H9 (cell line): ENCODE measurements at regions not wholly inside any gene's neighbourhood (a gene's known extent, or its start where the extent isn't known, plus 50 kb on each side); places are given as distances from the start of the nearest gene placed in this dataset.

ENCODE experiments used
- DNase-seq: peaks from one replicate; pipeline ENCODE4 v3.0.0-alpha.2; 2017
- H2AFZ ChIP-seq: one replicate; pipeline ENCODE4 v1.6.1; 2013; ENCODE audit warnings: mild to moderate bottlenecking, low read length, control low read depth, moderate library complexity
- H2AK5ac ChIP-seq: 2 replicates; pipeline ENCODE4 v1.6.1; 2013; ENCODE audit warnings: low read length, control low read depth, mixed read lengths; ENCODE audit not compliant: insufficient read length
- H2BK120ac ChIP-seq: one replicate; pipeline ENCODE4 v1.6.1; 2013; ENCODE audit warnings: low read depth, mild to moderate bottlenecking, low read length, control low read depth, inconsistent platforms; ENCODE audit not compliant: poor library complexity, severe bottlenecking
- H2BK12ac ChIP-seq: 2 replicates; pipeline ENCODE4 v1.6.1; 2013; ENCODE audit warnings: low read length, control low read depth, mixed read lengths, low read depth; ENCODE audit not compliant: insufficient read length
- H2BK15ac ChIP-seq: 2 replicates; pipeline ENCODE4 v1.6.1; 2013; ENCODE audit warnings: low read depth, low read length, control low read depth
- H2BK20ac ChIP-seq: one replicate; pipeline ENCODE4 v1.6.1; 2013; ENCODE audit warnings: low read depth, mild to moderate bottlenecking, low read length, control low read depth, inconsistent platforms; ENCODE audit not compliant: poor library complexity, severe bottlenecking
- H2BK5ac ChIP-seq: 2 replicates; pipeline ENCODE4 v1.6.1; 2013; ENCODE audit warnings: low read length, control low read depth, mixed read lengths; ENCODE audit not compliant: insufficient read length
- H3K14ac ChIP-seq: 2 replicates; pipeline ENCODE4 v1.6.1; 2013; ENCODE audit warnings: low read length, control low read depth; ENCODE audit not compliant: insufficient read depth
- H3K18ac ChIP-seq: 2 replicates; pipeline ENCODE4 v1.6.1; 2013; ENCODE audit warnings: low read depth, mild to moderate bottlenecking, mixed read lengths, low read length, control low read depth; ENCODE audit not compliant: insufficient read length
- H3K23ac ChIP-seq: 2 replicates; pipeline ENCODE4 v1.6.1; 2013; ENCODE audit warnings: low read length, control low read depth, mixed read lengths, low read depth; ENCODE audit not compliant: insufficient read length
- H3K23me2 ChIP-seq: 2 replicates; pipeline ENCODE4 v1.6.1; 2013; ENCODE audit warnings: low read depth, mild to moderate bottlenecking, mixed read lengths, low read length, control low read depth; ENCODE audit not compliant: insufficient read length, poor library complexity, severe bottlenecking
- H3K27ac ChIP-seq: 2 replicates; pipeline ENCODE4 v1.5.1; 2013; ENCODE audit warnings: low read length, control low read depth, mixed read lengths, low read depth; ENCODE audit not compliant: insufficient read length
- H3K27me3 ChIP-seq: 2 replicates; pipeline ENCODE4 v1.6.1; 2013; ENCODE audit warnings: low read length, control low read depth, inconsistent platforms; ENCODE audit not compliant: insufficient read depth
- H3K4ac ChIP-seq: 2 replicates; pipeline ENCODE4 v1.6.1; 2013; ENCODE audit warnings: low read depth, mild to moderate bottlenecking, control low read depth, inconsistent platforms, low read length, moderate library complexity
- H3K4me1 ChIP-seq: 2 replicates; pipeline ENCODE4 v1.6.1; 2013; ENCODE audit warnings: low read length, control low read depth, inconsistent platforms; ENCODE audit not compliant: insufficient read depth
- H3K4me2 ChIP-seq: 2 replicates; pipeline ENCODE4 v1.6.1; 2013; ENCODE audit warnings: low read length, control low read depth, mixed read lengths; ENCODE audit not compliant: insufficient read length, insufficient read depth
- H3K56ac ChIP-seq: 2 replicates; pipeline ENCODE4 v1.6.1; 2013; ENCODE audit warnings: low read depth, mild to moderate bottlenecking, mixed read lengths, low read length, control low read depth; ENCODE audit not compliant: insufficient read length
- H3K79me1 ChIP-seq: 2 replicates; pipeline ENCODE4 v1.6.1; 2013; ENCODE audit warnings: low read depth, mild to moderate bottlenecking, moderate library complexity, low read length, control low read depth, inconsistent platforms; ENCODE audit not compliant: insufficient read depth, poor library complexity, severe bottlenecking
- H3K79me2 ChIP-seq: 2 replicates; pipeline ENCODE4 v1.6.1; 2013; ENCODE audit warnings: low read length, control low read depth, inconsistent platforms; ENCODE audit not compliant: insufficient read depth
- H3K9ac ChIP-seq: 2 replicates; pipeline ENCODE4 v1.6.1; 2013; ENCODE audit warnings: low read length, control low read depth, mixed read lengths; ENCODE audit not compliant: insufficient read length; ENCODE audit errors: extremely low read depth
- H3K9me3 ChIP-seq: one replicate; pipeline ENCODE4 v1.6.1; 2013; ENCODE audit warnings: low read depth, low read length, inconsistent platforms; ENCODE audit not compliant: control insufficient read depth
- H3T11ph ChIP-seq: one replicate; pipeline ENCODE4 v1.6.1; 2013; ENCODE audit warnings: mild to moderate bottlenecking, low read length, control low read depth, inconsistent platforms
- H4K20me1 ChIP-seq: one replicate; pipeline ENCODE4 v1.6.1; 2013; ENCODE audit not compliant: control insufficient read depth, insufficient read length, insufficient read depth
- H4K5ac ChIP-seq: 2 replicates; pipeline ENCODE4 v1.6.1; 2013; ENCODE audit warnings: low read depth, mild to moderate bottlenecking, mixed read lengths, low read length, control low read depth; ENCODE audit not compliant: insufficient read length
- H4K8ac ChIP-seq: replicated peaks from 2 replicates; pipeline ENCODE4 v1.6.1; 2013; ENCODE audit warnings: low read length, control low read depth, mixed read lengths, low read depth; ENCODE audit not compliant: insufficient read length
- H4K91ac ChIP-seq: 2 replicates; pipeline ENCODE4 v1.6.1; 2013; ENCODE audit warnings: low read depth, mild to moderate bottlenecking, moderate library complexity, mixed read lengths, low read length, control low read depth; ENCODE audit not compliant: insufficient read length
- H3K27ac Mint-ChIP-seq, 3 experiments: 2 replicates in 2 of 3; 3 replicates in 1 of 3; pipeline ENCODE4 v1.8.0; 2020 to 2021; ENCODE audit warnings: mixed read lengths in 3 of 3, mild to moderate bottlenecking in 1 of 3, moderate library complexity in 1 of 3
- H3K27me3 Mint-ChIP-seq: 2 replicates; pipeline ENCODE4 v1.8.0; 2021; ENCODE audit warnings: low read depth, mild to moderate bottlenecking, moderate library complexity, mixed read lengths
- H3K36me3 Mint-ChIP-seq, 3 experiments: 2 replicates in 2 of 3; 3 replicates in 1 of 3; pipeline ENCODE4 v1.8.0; 2020 to 2021; ENCODE audit warnings: low read depth in 3 of 3, mixed read lengths in 3 of 3; ENCODE audit not compliant: insufficient read depth in 1 of 3
- H3K4me1 Mint-ChIP-seq, 2 experiments: 2 replicates each; pipeline ENCODE4 v1.8.0; 2020; ENCODE audit warnings: mixed read lengths in 2 of 2
- H3K4me3 Mint-ChIP-seq, 2 experiments: 2 replicates in 1 of 2; 3 replicates in 1 of 2; pipeline ENCODE4 v1.8.0; 2020 to 2021; ENCODE audit warnings: mild to moderate bottlenecking in 2 of 2, mixed read lengths in 2 of 2, moderate library complexity in 1 of 2
- H3K9me3 Mint-ChIP-seq, 2 experiments: 2 replicates in 1 of 2; 3 replicates in 1 of 2; pipeline ENCODE4 v1.8.0; 2020; ENCODE audit warnings: mild to moderate bottlenecking in 2 of 2, mixed read lengths in 2 of 2, moderate library complexity in 1 of 2
- CTCF ChIP-seq: fragments of 200-600 bp; sonication (generic); conservative IDR thresholded peaks from 3 replicates; pipeline ENCODE4 v1.8.0; 2021; ENCODE audit warnings: antibody characterized with exemption, mild to moderate bottlenecking
- WGBS: extraction: QIAGEN DNeasy Blood & Tissue Kit; methylation state at CpG from one replicate; pipeline ENCODE4 v1.1.7; 2013; ENCODE audit warnings: missing lambda C conversion rate, low lambda C conversion rate, mixed read lengths; ENCODE audit not compliant: insufficient read length; ENCODE audit errors: extremely low coverage; 5-methylcytosine and 5-hydroxymethylcytosine counted together

DNA sequence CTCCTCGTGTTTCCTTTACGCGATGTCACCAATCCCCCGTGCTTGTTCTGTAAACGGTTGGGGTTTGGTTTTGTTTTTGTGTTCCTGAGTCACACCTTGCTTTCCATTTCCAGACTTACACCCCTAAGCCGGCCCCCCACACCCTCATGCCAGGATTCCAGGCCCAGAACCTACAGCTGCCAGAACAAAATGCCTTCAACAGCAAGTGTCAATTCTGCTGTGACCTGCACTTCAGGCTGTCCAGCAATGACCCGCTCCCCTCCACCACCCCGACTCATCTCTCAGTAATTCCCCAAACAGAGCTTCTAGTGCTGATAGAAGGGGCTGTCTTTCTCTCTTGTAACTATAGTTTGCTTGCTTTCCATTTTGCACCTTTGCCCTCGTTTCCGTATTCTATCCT lies 722.1 kb upstream of the CELF2 start:
- H3T11ph ChIP-seq = no peak overlapping the region
- no peak for TF ChIP-seq CTCF
- no peak overlapping the region for H3K14ac ChIP-seq
- H4K5ac ChIP-seq = no peak overlapping the region
- H2AK5ac ChIP-seq = no peak overlapping the region
- no peak overlapping the region for H2BK15ac ChIP-seq
- H2AFZ ChIP-seq = no peak overlapping the region
- H4K91ac ChIP-seq = no peak overlapping the region
- H2BK5ac ChIP-seq = no peak overlapping the region
- peaks cover 12 to 25% of the 10 kb centered on the region in 2 experiments for H3K4me1 Mint-ChIP-seq
- H3K4me3 Mint-ChIP-seq = peak overlapping the region in 1 of 2 experiments; percentile 38; a peak in 2 of 5 replicates
- H3K56ac ChIP-seq = no peak overlapping the region
- no peak overlapping the region for H2BK20ac ChIP-seq
- no peaks in the 10 kb centered on the region for H4K20me1 ChIP-seq
- no CpG with 5 or more reads among the region's 10 CpGs for WGBS
- no peaks in the 10 kb centered on the region for H3K79me2 ChIP-seq
- no peaks in the 10 kb centered on the region for H3K23me2 ChIP-seq
- H3K9ac ChIP-seq = no peak overlapping the region
- H3K18ac ChIP-seq = no peak overlapping the region
- no peak overlapping the region for H2BK12ac ChIP-seq
- no peak overlapping the region for H3K27ac ChIP-seq
- peaks cover 0 to 9% of the 10 kb centered on the region in 2 experiments; a peak in 2 of 5 replicates for H3K9me3 Mint-ChIP-seq
- H3K27me3 ChIP-seq = no peaks in the 10 kb centered on the region
- peaks cover 0 to 11% (median 10%) of the 10 kb centered on the region in 3 experiments; a peak in 4 of 7 replicates for H3K36me3 Mint-ChIP-seq
- peak overlapping the region in 1 of 3 experiments; percentile 21; a peak in 2 of 7 replicates for H3K27ac Mint-ChIP-seq
- no peak for DNase-seq
- H3K4me1 ChIP-seq = peaks cover 18% of the 10 kb centered on the region
- H4K8ac ChIP-seq = no peak overlapping the region
- H3K4ac ChIP-seq = no peak overlapping the region
- H3K23ac ChIP-seq = no peak overlapping the region
- no peaks in the 10 kb centered on the region for H3K9me3 ChIP-seq
- no peaks in the 10 kb centered on the region for H3K27me3 Mint-ChIP-seq
- H3K79me1 ChIP-seq = no peaks in the 10 kb centered on the region
- H3K4me2 ChIP-seq = no peak overlapping the region
- no peak overlapping the region for H2BK120ac ChIP-seq
